Fibroblast of villous mesenchyme (primary cell): ENCODE measurements at regions not wholly inside any gene's neighbourhood (a gene's known extent, or its start where the extent isn't known, plus 50 kb on each side); places are given as distances from the start of the nearest gene placed in this dataset.

Experiments used
- DNase-seq: peaks from one replicate; pipeline ENCODE4 v3.0.0-alpha.2; 2010; ENCODE audit warnings: low read depth
- H3K4me3 ChIP-seq: 2 replicates; pipeline ENCODE4 v1.5.1; 2011; ENCODE audit warnings: low read depth, mild to moderate bottlenecking, low read length
- TF ChIP-seq, protein P1 (sequence below): IDR thresholded peaks from 2 replicates; pipeline ENCODE4 v1.5.1; 2012; ENCODE audit warnings: low read depth, mild to moderate bottlenecking, low read length; ENCODE audit not compliant: insufficient read depth

DNA sequence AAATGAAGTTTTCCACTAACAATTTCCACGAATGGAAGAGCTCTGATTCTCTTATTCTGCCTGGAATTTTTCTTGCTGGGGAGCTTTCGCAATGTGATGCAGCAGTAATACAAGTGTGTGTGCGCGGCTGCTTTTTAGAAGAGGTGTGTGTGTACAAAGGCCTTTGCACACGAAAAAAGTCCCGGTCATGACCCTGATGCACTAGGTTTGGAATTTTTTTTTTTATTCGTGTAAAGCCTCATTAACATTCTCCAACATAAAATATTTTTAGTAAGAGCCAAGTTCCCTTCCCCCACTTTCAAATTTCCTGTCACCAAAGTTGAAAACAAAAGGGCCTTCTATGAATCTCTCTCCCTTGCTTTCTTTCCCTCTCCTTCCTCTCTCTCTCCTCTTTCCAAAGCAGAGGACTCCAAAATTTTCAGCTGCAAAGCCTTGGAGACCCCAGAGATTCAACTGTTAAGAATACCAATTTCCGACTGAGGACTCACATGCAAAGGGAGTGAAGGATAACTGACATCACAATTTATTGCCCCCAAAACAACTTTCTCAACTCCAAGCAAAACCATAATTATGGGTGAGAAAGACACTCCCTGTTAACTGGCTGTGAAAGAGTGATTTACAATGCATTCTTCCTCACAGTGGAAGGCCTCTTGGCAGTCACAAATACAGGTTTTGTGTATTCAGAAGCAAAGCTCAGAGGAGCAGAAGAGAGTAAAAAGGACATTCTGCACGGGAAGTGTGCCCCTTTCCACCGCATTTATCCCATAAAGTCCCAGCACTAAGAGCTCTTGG, 421.2 kb upstream of the JARID2 start:
- TF ChIP-seq, protein P1, sequence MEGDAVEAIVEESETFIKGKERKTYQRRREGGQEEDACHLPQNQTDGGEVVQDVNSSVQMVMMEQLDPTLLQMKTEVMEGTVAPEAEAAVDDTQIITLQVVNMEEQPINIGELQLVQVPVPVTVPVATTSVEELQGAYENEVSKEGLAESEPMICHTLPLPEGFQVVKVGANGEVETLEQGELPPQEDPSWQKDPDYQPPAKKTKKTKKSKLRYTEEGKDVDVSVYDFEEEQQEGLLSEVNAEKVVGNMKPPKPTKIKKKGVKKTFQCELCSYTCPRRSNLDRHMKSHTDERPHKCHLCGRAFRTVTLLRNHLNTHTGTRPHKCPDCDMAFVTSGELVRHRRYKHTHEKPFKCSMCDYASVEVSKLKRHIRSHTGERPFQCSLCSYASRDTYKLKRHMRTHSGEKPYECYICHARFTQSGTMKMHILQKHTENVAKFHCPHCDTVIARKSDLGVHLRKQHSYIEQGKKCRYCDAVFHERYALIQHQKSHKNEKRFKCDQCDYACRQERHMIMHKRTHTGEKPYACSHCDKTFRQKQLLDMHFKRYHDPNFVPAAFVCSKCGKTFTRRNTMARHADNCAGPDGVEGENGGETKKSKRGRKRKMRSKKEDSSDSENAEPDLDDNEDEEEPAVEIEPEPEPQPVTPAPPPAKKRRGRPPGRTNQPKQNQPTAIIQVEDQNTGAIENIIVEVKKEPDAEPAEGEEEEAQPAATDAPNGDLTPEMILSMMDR: no peak
- no peak overlapping the region for H3K4me3 ChIP-seq
- DNase-seq: no peak

- no peak overlapping the region for H3K4me3 ChIP-seq
- DNase-seq: no peak
- TF ChIP-seq, protein P1: no peak
These were observed 419.4 kb upstream of the JARID2 start for GRCh38 chr6:14826456-14826855.

- TF ChIP-seq, protein P1: no peak
- no peak for DNase-seq
These were observed 418.5 kb upstream of the JARID2 start for GRCh38 chr6:14827354-14827753.

GRCh38 chr6:14828201-14828611, 417.7 kb upstream of the JARID2 start:
- TF ChIP-seq, protein P1: no peak
- no peak for DNase-seq
- H3K4me3 ChIP-seq: no peak overlapping the region

More at GRCh38 chr6:14827354-14827753, 418.5 kb upstream of the JARID2 start:
- H3K4me3 ChIP-seq: no peak overlapping the region

DNA sequence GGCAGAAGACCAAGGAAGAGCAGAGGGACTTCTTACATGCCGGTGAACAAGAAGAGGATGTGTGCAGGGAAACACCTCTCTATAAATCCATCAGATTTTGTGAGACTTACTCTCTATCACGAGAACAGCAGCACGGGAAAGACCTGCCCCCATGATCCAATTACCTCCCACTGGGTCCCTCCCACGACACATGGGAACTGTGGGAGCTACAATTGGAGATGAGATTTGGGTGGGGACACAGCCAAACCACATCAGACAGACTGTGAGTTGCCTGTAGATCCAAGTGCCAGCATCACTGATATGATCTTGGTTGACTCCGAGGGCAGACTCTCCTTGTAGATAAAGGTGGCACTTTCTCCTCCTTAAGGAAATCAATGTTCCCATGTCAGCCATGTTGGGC, 414.8 kb upstream of the JARID2 start:
- TF ChIP-seq, protein P1: no peak
- no peak for DNase-seq
- H3K4me3 ChIP-seq: no peak overlapping the region

GRCh38 chr6:14831937-14832336, 413.9 kb upstream of the JARID2 start:
- TF ChIP-seq, protein P1: no peak
- H3K4me3 ChIP-seq: no peak overlapping the region
- no peak for DNase-seq

GRCh38 chr6:14832427-14832826, 413.4 kb upstream of the JARID2 start:
- no peak overlapping the region for H3K4me3 ChIP-seq
- DNase-seq: no peak
- TF ChIP-seq, protein P1: no peak
